ENCODE measurements at regions not wholly inside any gene's neighbourhood (a gene's known extent, or its start where the extent isn't known, plus 50 kb on each side); places are given as distances from the start of the nearest gene placed in this dataset.

- no peak for TF ChIP-seq CTCF (IDR thresholded peaks at IDR 0.05)
- TF ChIP-seq POLR2A (IDR thresholded peaks at IDR 0.05) = no peak
- no peak for TF ChIP-seq POLR2AphosphoS5 (IDR thresholded peaks at IDR 0.05)
- TF ChIP-seq EP300 (IDR thresholded peaks at IDR 0.05) = no peak
Measured at GRCh38 chr3:71964170-71964569, 179.2 kb upstream of the PROK2 start.
